Loucy (cell line): ENCODE measurements at regions not wholly inside any gene's neighbourhood (a gene's known extent, or its start where the extent isn't known, plus 50 kb on each side); places are given as distances from the start of the nearest gene placed in this dataset.

Source experiments
- EZH2phosphoT487 ChIP-seq: fragments of 200-600 bp; IDR thresholded peaks from 2 replicates; pipeline ENCODE4 v1.6.1; 2018; ENCODE audit warnings: antibody characterized with exemption, mild to moderate bottlenecking, moderate library complexity, borderline replicate concordance
- TF ChIP-seq, protein P1 (sequence below): fragments of 200-600 bp; sonication (generic); conservative IDR thresholded peaks from 2 replicates; pipeline ENCODE4 v1.5.1; 2014; ENCODE audit warnings: mild to moderate bottlenecking, antibody characterized with exemption, low read length

DNA sequence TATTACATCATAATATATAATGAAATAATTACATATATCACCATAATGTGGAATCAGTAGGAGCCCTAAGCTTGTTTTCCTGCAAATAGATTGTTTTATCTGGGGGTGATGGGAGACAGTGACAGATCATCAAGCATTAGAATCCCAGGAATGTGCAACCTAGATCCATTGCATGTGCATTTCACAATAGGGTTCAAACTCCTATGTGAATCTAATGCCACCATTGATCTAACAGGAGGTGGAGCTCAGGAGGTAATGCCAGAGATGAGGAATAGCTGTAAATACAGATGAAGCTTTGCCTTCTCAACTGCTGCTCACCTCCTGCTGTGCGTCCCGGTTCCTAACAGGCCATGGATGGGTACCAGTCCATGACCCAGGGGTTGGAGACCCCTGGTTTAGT, 63.8 kb upstream of the CHORDC1 start:
- no peak for TF ChIP-seq EZH2phosphoT487
- TF ChIP-seq, protein P1, sequence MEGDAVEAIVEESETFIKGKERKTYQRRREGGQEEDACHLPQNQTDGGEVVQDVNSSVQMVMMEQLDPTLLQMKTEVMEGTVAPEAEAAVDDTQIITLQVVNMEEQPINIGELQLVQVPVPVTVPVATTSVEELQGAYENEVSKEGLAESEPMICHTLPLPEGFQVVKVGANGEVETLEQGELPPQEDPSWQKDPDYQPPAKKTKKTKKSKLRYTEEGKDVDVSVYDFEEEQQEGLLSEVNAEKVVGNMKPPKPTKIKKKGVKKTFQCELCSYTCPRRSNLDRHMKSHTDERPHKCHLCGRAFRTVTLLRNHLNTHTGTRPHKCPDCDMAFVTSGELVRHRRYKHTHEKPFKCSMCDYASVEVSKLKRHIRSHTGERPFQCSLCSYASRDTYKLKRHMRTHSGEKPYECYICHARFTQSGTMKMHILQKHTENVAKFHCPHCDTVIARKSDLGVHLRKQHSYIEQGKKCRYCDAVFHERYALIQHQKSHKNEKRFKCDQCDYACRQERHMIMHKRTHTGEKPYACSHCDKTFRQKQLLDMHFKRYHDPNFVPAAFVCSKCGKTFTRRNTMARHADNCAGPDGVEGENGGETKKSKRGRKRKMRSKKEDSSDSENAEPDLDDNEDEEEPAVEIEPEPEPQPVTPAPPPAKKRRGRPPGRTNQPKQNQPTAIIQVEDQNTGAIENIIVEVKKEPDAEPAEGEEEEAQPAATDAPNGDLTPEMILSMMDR, result no peak
